HG02973 (cell line): ENCODE measurements at regions not wholly inside any gene's neighbourhood (a gene's known extent, or its start where the extent isn't known, plus 50 kb on each side); places are given as distances from the start of the nearest gene placed in this dataset.

Source experiments
- ATAC-seq: cut with Tn5 transposase; IDR thresholded peaks from one replicate; pipeline ENCODE4 v1.9.1; 2021; ENCODE audit warnings: moderate library complexity; ENCODE audit not compliant: unreplicated experiment

GRCh38 chr10:65531545-65531944 lies 1394.3 kb upstream of the LRRTM3 start:
- no peak for ATAC-seq

- no peak for ATAC-seq
Observed at GRCh38 chr10:65534771-65535170, 1391.1 kb upstream of the LRRTM3 start.

- no peak for ATAC-seq
Observed at GRCh38 chr10:65544756-65545155, 1381.1 kb upstream of the LRRTM3 start.

- ATAC-seq: no peak
Observed at GRCh38 chr10:65548001-65548400, 1377.8 kb upstream of the LRRTM3 start.

- no peak for ATAC-seq
Observed at GRCh38 chr10:65550761-65551160, 1375.1 kb upstream of the LRRTM3 start.

- ATAC-seq: no peak
Observed at GRCh38 chr10:65555192-65555591, 1370.6 kb upstream of the LRRTM3 start.

GRCh38 chr10:65556006-65556405 lies 1369.8 kb upstream of the LRRTM3 start:
- ATAC-seq: no peak

- no peak for ATAC-seq
Observed at GRCh38 chr10:65559369-65559768, 1366.5 kb upstream of the LRRTM3 start.

- ATAC-seq: no peak
Observed at GRCh38 chr10:65565246-65565645, 1360.6 kb upstream of the LRRTM3 start.

GRCh38 chr10:65566906-65567305 lies 1358.9 kb upstream of the LRRTM3 start:
- ATAC-seq: no peak

- no peak for ATAC-seq
Observed at GRCh38 chr10:65570143-65571010, 1355.5 kb upstream of the LRRTM3 start.

GRCh38 chr10:65571011-65571570 lies 1354.7 kb upstream of the LRRTM3 start:
- no peak for ATAC-seq

- no peak for ATAC-seq
Observed at GRCh38 chr10:65581426-65582026, 1344.3 kb upstream of the LRRTM3 start.

GRCh38 chr10:65602182-65602865 lies 1323.5 kb upstream of the LRRTM3 start:
- no peak for ATAC-seq

- no peak for ATAC-seq
Observed at GRCh38 chr10:65611592-65611991, 1314.2 kb upstream of the LRRTM3 start.

GRCh38 chr10:65614956-65615565 lies 1310.8 kb upstream of the LRRTM3 start:
- ATAC-seq: no peak

GRCh38 chr10:65618126-65618525 lies 1307.7 kb upstream of the LRRTM3 start:
- no peak for ATAC-seq

- ATAC-seq: no peak
Observed at GRCh38 chr10:65620404-65621048, 1305.3 kb upstream of the LRRTM3 start.

- ATAC-seq: no peak
Observed at GRCh38 chr10:65622608-65623007, 1303.2 kb upstream of the LRRTM3 start.

GRCh38 chr10:65628493-65629139 lies 1297.2 kb upstream of the LRRTM3 start:
- ATAC-seq: no peak
